ENCODE measurements at regions not wholly inside any gene's neighbourhood (a gene's known extent, or its start where the extent isn't known, plus 50 kb on each side); places are given as distances from the start of the nearest gene placed in this dataset.

DNA sequence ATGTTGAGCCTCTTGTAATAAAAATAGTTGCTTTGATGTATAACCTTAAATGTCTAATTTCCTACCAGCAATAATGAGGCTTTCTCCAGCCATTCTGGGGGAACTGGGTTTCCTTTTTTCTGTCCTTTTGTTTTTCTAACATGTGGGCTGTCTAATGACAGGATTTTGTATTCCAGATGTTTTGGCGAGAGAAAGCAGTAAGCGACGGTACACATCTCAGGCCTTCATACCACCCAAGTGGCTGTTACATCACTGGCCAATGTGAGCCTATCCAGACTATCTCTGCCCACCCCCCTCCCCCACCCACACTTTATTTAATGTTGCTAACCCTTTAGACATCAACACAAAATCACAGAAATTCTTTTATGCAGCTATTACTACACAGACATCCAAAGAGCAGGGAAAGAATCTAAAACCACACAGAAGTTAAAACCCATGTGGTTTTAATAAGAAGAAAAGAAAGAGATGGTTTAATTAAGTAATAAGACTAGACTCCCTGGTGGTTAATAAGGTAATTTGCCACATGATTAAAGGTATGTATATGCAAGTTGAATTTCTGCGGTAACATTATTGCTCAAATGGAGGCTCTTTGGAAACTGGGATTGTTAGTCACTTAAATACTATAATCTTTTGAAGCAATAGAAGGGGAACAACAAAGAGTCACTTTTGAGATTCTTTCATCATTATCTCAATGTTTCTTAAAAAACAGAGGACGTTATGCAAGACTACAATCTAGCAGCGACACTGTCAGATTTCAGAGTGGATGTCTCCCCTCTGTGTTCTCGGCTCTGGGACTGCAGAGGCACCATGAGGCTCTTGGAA, 365.1 kb downstream of the ENC1 start:
- H3K9me3 ChIP-seq (ENCODE audit: low read depth, low read length) = no peaks in the 10 kb centered on the region
- no peaks in the 10 kb centered on the region for H3K79me2 ChIP-seq (ENCODE audit: insufficient read depth, low read length)
- H3K27me3 ChIP-seq (ENCODE audit: insufficient read depth, low read length) = no peaks in the 10 kb centered on the region
- H3K4me2 ChIP-seq (ENCODE audit: insufficient read depth, low read length) = no peak overlapping the region
- H3K27ac ChIP-seq (ENCODE audit: low read depth, low read length) = no peak overlapping the region
- TF ChIP-seq, protein P1, sequence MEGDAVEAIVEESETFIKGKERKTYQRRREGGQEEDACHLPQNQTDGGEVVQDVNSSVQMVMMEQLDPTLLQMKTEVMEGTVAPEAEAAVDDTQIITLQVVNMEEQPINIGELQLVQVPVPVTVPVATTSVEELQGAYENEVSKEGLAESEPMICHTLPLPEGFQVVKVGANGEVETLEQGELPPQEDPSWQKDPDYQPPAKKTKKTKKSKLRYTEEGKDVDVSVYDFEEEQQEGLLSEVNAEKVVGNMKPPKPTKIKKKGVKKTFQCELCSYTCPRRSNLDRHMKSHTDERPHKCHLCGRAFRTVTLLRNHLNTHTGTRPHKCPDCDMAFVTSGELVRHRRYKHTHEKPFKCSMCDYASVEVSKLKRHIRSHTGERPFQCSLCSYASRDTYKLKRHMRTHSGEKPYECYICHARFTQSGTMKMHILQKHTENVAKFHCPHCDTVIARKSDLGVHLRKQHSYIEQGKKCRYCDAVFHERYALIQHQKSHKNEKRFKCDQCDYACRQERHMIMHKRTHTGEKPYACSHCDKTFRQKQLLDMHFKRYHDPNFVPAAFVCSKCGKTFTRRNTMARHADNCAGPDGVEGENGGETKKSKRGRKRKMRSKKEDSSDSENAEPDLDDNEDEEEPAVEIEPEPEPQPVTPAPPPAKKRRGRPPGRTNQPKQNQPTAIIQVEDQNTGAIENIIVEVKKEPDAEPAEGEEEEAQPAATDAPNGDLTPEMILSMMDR (IDR thresholded peaks at IDR 0.05; ENCODE audit: extremely low read depth, low read depth, low read length) = no peak
- DNase-seq (ENCODE audit: insufficient read length, low spot score, missing footprints) = no peak
- no peak overlapping the region for H3K4me3 ChIP-seq (ENCODE audit: insufficient read depth, low read length)
- no peak overlapping the region for H2AFZ ChIP-seq (ENCODE audit: low read length)
- H4K20me1 ChIP-seq (ENCODE audit: insufficient read depth, low read length) = no peaks in the 10 kb centered on the region
- H3K36me3 ChIP-seq (ENCODE audit: insufficient read depth, low read length) = no peaks in the 10 kb centered on the region
- peaks cover 17% of the 10 kb centered on the region for H3K4me1 ChIP-seq (ENCODE audit: insufficient read depth, low read length)

DNA sequence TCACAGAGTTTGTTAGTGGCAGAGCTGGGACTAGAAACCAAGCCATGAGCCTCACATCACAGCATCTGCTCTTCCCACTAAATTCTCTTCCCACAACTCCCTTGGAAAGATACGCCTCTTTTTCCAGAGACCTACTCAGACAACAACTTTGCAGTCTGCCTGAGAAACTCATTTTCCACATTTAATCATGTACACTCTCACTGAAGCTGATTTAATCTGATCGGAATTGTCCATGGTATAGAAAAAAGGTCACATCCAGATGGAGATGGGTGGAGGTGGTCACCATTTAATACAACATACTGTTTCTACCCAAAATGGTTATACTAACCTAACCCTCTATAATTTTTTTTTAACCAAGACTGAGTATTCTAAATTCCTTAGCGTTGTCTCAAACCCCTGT, 366.2 kb downstream of the ENC1 start:
- no peak overlapping the region for H2AFZ ChIP-seq (ENCODE audit: low read length)
- DNase-seq (ENCODE audit: insufficient read length, low spot score, missing footprints) = no peak
- no peaks in the 10 kb centered on the region for H3K9me3 ChIP-seq (ENCODE audit: low read depth, low read length)
- H3K27ac ChIP-seq (ENCODE audit: low read depth, low read length) = no peak overlapping the region
- TF ChIP-seq, protein P1 (IDR thresholded peaks at IDR 0.05; ENCODE audit: extremely low read depth, low read depth, low read length) = no peak
- H3K36me3 ChIP-seq (ENCODE audit: insufficient read depth, low read length) = no peaks in the 10 kb centered on the region
- H3K79me2 ChIP-seq (ENCODE audit: insufficient read depth, low read length) = no peaks in the 10 kb centered on the region
- H3K4me2 ChIP-seq (ENCODE audit: insufficient read depth, low read length) = no peak overlapping the region
- H3K27me3 ChIP-seq (ENCODE audit: insufficient read depth, low read length) = no peaks in the 10 kb centered on the region
- H3K4me3 ChIP-seq (ENCODE audit: insufficient read depth, low read length) = no peak overlapping the region
- peaks cover 17% of the 10 kb centered on the region for H3K4me1 ChIP-seq (ENCODE audit: insufficient read depth, low read length)
- no peaks in the 10 kb centered on the region for H4K20me1 ChIP-seq (ENCODE audit: insufficient read depth, low read length)

DNA sequence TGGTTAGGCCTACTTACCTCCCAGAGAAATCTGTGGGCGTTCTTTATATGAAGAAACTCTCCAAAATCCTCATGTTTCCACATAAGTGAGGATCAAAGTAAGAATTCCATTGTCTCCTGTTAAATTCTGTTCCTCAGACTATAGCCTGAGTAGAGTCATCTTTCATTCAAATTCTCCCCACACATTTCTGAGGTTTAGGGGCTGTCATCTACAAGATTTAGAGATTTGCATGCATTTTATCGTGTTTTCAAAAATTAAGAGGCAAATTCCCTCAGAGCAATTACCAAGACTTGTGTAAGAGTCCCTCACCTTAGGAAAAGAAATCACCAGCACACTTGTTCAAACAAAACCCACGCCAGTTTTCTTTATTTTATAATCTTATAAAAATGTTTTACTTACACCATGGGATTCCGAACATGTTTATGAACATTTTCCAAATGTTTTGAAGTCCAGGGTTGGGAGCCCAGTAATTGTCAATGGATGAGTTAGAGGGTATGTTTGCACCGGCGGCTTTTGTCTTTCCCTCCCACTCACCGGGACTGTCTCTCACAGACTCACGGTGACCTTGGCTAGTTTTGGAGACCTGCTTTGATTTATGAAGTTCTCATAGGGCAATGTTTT, 367.6 kb downstream of the ENC1 start:
- Histone ChIP-seq H3K79me2 (ENCODE audit: insufficient read depth, low read length) (no peaks in the 10 kb centered on the region), H3K36me3 (ENCODE audit: insufficient read depth, low read length) (no peaks in the 10 kb centered on the region), H3K27ac (ENCODE audit: low read depth, low read length) (peak overlapping the region; percentile 67), H3K4me1 (ENCODE audit: insufficient read depth, low read length) (peaks cover 17% of the 10 kb centered on the region), H4K20me1 (ENCODE audit: insufficient read depth, low read length) (no peaks in the 10 kb centered on the region), H3K9me3 (ENCODE audit: low read depth, low read length) (no peaks in the 10 kb centered on the region), H3K4me2 (ENCODE audit: insufficient read depth, low read length) (no peak overlapping the region), H2AFZ (ENCODE audit: low read length) (no peak overlapping the region), H3K27me3 (ENCODE audit: insufficient read depth, low read length) (no peaks in the 10 kb centered on the region), H3K4me3 (ENCODE audit: insufficient read depth, low read length) (no peak overlapping the region)
- TF ChIP-seq, protein P1 (IDR thresholded peaks at IDR 0.05; ENCODE audit: extremely low read depth, low read depth, low read length) = no peak
- DNase-seq (ENCODE audit: insufficient read length, low spot score, missing footprints) = no peak

DNA sequence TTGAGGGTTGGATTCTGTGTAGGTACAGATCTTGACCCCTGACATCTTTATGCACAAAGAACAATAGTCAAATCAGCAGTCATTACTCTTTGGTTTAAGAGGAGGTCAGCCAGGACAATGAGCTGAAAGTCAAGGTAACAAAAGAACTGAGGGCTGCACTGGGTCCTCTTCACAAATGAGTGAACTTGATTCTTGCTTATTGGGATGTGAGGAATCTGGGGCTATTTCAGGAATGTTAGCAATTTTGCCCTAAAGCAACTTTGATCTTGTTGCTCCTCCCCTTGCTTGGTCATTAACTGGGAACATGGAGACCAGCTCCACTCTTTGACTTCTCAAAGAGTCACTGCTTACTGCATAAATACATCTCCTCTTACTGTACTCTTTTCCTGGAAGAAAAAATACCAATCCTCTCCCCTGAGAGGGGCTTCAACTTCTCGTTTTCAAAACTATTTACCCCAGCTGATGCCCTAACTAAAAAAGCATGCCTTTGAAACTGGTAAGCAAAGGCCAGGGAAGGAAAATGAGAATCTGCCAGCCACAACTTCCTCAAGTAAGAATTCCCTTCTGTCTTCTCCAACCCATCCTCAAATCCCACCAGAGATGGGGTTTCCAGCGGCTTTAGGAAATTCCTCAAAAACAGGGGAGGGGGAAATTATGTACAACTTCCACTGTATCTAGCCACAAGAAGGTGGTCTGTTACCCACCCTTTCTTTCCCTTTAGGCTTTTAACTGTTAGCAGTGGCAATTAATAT, 368.3 kb downstream of the ENC1 start:
- H3K9me3 ChIP-seq (ENCODE audit: low read depth, low read length) = no peaks in the 10 kb centered on the region

More for the DNA sequence above, 368.3 kb downstream of the ENC1 start:
- peak overlapping the region; percentile 4 for H3K4me2 ChIP-seq (ENCODE audit: insufficient read depth, low read length)
- TF ChIP-seq, protein P1 (IDR thresholded peaks at IDR 0.05; ENCODE audit: extremely low read depth, low read depth, low read length) = no peak
- peak overlapping the region; percentile 2 for H2AFZ ChIP-seq (ENCODE audit: low read length)
- peak overlapping the region; percentile 67 for H3K27ac ChIP-seq (ENCODE audit: low read depth, low read length)
- DNase-seq (ENCODE audit: insufficient read length, low spot score, missing footprints) = peak; percentile 51
- H3K36me3 ChIP-seq (ENCODE audit: insufficient read depth, low read length) = no peaks in the 10 kb centered on the region
- H3K4me1 ChIP-seq (ENCODE audit: insufficient read depth, low read length) = peaks cover 17% of the 10 kb centered on the region
- H3K4me3 ChIP-seq (ENCODE audit: insufficient read depth, low read length) = no peak overlapping the region
- no peaks in the 10 kb centered on the region for H3K79me2 ChIP-seq (ENCODE audit: insufficient read depth, low read length)
- H3K27me3 ChIP-seq (ENCODE audit: insufficient read depth, low read length) = no peaks in the 10 kb centered on the region
- H4K20me1 ChIP-seq (ENCODE audit: insufficient read depth, low read length) = no peaks in the 10 kb centered on the region
